Endothelial cell of umbilical vein (primary cell): ENCODE measurements at regions not wholly inside any gene's neighbourhood (a gene's known extent, or its start where the extent isn't known, plus 50 kb on each side); places are given as distances from the start of the nearest gene placed in this dataset.

Source experiments
- BruUV-seq: library from RNA; stranded (reverse); fragments of 400-500 nt; replicated peaks from 2 replicates; lab custom pipeline; 2021; lab: Mats Ljungman, UMichigan
- CTCF ChIA-PET: fragments of 300-600, 350-600 bp; sonication (Branson Sonifier 250); formaldehyde crosslinking; loops from one replicate; lab custom pipeline; 2021; ENCODE audit warnings: antibody characterized with exemption, inconsistent platforms; lab: Charles Lee
- POLR2A ChIA-PET: fragments of 300-600, 350-600 bp; sonication (Branson Sonifier 250); formaldehyde crosslinking; loops from one replicate; lab custom pipeline; 2021; ENCODE audit warnings: antibody characterized with exemption, inconsistent platforms; lab: Charles Lee
- DNase-seq: peaks from one replicate; pipeline ENCODE4 v3.0.0-alpha.2; 2011; ENCODE audit warnings: low read depth, low spot score
- FAIRE-seq: peaks from 2 replicates; lab custom pipeline; 2011; peaks lifted over from hg19 to GRCh38; lab: Jason Lieb, UNC
- H2AFZ ChIP-seq: 2 replicates; pipeline ENCODE4 v1.6.0; 2012; ENCODE audit warnings: low read depth, low read length, control low read depth, inconsistent platforms
- H3K27ac ChIP-seq: 2 replicates; pipeline ENCODE4 v1.5.1; 2011; ENCODE audit warnings: low read depth, mild to moderate bottlenecking, control low read depth, low read length, moderate library complexity; ENCODE audit not compliant: insufficient read depth
- H3K27me3 ChIP-seq, 2 experiments: 2 replicates each; pipeline versions ENCODE4 v1.6.0 to v1.6.1; 2011; ENCODE audit warnings: low read length in 2 of 2, mixed read lengths in 1 of 2; ENCODE audit not compliant: control insufficient read depth in 2 of 2, insufficient read depth in 2 of 2
- H3K36me3 ChIP-seq, 2 experiments: 2 replicates in 1 of 2; 3 replicates in 1 of 2; pipeline ENCODE4 v1.5.1; 2011; ENCODE audit warnings: low read length in 2 of 2, mild to moderate bottlenecking in 1 of 2, moderate library complexity in 1 of 2; ENCODE audit not compliant: control insufficient read depth in 2 of 2, insufficient read depth in 2 of 2; ENCODE audit errors: extremely low read depth in 1 of 2
- H3K4me1 ChIP-seq: 3 replicates; pipeline ENCODE4 v1.5.1; 2011; ENCODE audit warnings: mild to moderate bottlenecking, low read length; ENCODE audit not compliant: control insufficient read depth, insufficient read depth; ENCODE audit errors: extremely low read depth
- H3K4me2 ChIP-seq: 2 replicates; pipeline ENCODE4 v1.6.1; 2011; ENCODE audit warnings: low read length, control low read depth, mixed read lengths; ENCODE audit not compliant: insufficient read depth
- H3K4me3 ChIP-seq, 3 experiments: fragments of 200-600 bp in 1 of 3; sonication (generic), shearing (Covaris generic) in 1 of 3; replicated peaks in 1 of 3; 2 replicates each; pipeline ENCODE4 v1.5.1; 2011 to 2016; ENCODE audit warnings: control low read depth in 3 of 3, low read length in 3 of 3, mild to moderate bottlenecking in 2 of 3, inconsistent platforms in 1 of 3, low read depth in 1 of 3, moderate library complexity in 1 of 3; ENCODE audit not compliant: insufficient read depth in 1 of 3
- H3K79me2 ChIP-seq: 2 replicates; pipeline ENCODE4 v1.6.0; 2012; ENCODE audit warnings: low read length, inconsistent platforms; ENCODE audit not compliant: control insufficient read depth, insufficient read depth
- H3K9ac ChIP-seq: replicated peaks from 2 replicates; pipeline ENCODE3; 2011; ENCODE audit warnings: low read length, control low read depth; ENCODE audit not compliant: insufficient read depth; ENCODE audit errors: extremely low read depth
- H3K9me1 ChIP-seq: replicated peaks from 3 replicates; pipeline ENCODE4 v1.6.0; 2011; ENCODE audit warnings: mild to moderate bottlenecking, low read length; ENCODE audit not compliant: control insufficient read depth, insufficient read depth; ENCODE audit errors: extremely low read depth
- H3K9me3 ChIP-seq: replicated peaks from 2 replicates; pipeline ENCODE4 v1.5.1; 2012; ENCODE audit warnings: low read length, inconsistent platforms; ENCODE audit not compliant: control insufficient read depth, insufficient read depth
- H4K20me1 ChIP-seq: replicated peaks from 2 replicates; pipeline ENCODE3; 2011; ENCODE audit warnings: mild to moderate bottlenecking, low read length; ENCODE audit not compliant: control insufficient read depth, insufficient read depth; ENCODE audit errors: extremely low read depth
- CTCF ChIP-seq, 2 donors: IDR thresholded peaks; 1 replicate in 1 of 2; 2 replicates in 1 of 2; pipeline ENCODE4 v1.5.1; 2011; ENCODE audit warnings: low read length in 2 of 2, mild to moderate bottlenecking in 2 of 2, moderate library complexity in 2 of 2, control low read depth in 1 of 2, inconsistent platforms in 1 of 2, low read depth in 1 of 2; ENCODE audit not compliant: insufficient read depth in 1 of 2; ENCODE audit errors: extremely low read depth in 1 of 2
- EZH2 ChIP-seq: IDR thresholded peaks from 2 replicates; pipeline ENCODE4 v1.6.1; 2012; ENCODE audit warnings: borderline replicate concordance, low read depth, mild to moderate bottlenecking, moderate library complexity, low read length, inconsistent platforms; ENCODE audit not compliant: severe bottlenecking
- FOS ChIP-seq: IDR thresholded peaks from 2 replicates; pipeline ENCODE4 v1.6.1; 2011; ENCODE audit warnings: mild to moderate bottlenecking, low read length, moderate library complexity, borderline replicate concordance; ENCODE audit not compliant: insufficient read depth
- GATA2 ChIP-seq: IDR thresholded peaks from 2 replicates; pipeline ENCODE4 v1.7.0; 2011; ENCODE audit warnings: low read depth, mild to moderate bottlenecking, moderate library complexity, mixed read lengths, low read length; ENCODE audit not compliant: insufficient read length, insufficient read depth
- JUN ChIP-seq: IDR thresholded peaks from 2 replicates; pipeline ENCODE4 v1.6.1; 2011; ENCODE audit warnings: borderline replicate concordance, low read depth; ENCODE audit not compliant: insufficient read length, insufficient read depth
- MAX ChIP-seq: IDR thresholded peaks from 2 replicates; pipeline ENCODE4 v1.6.1; 2011; ENCODE audit not compliant: insufficient read depth, insufficient read length
- MYC ChIP-seq: IDR thresholded peaks from one replicate; pipeline ENCODE4 v1.6.1; 2011; ENCODE audit warnings: mild to moderate bottlenecking, low read depth, low read length
- POLR2A ChIP-seq: IDR thresholded peaks from 2 replicates; pipeline ENCODE4 v1.6.1; 2012; ENCODE audit warnings: low read depth, mild to moderate bottlenecking, control low read depth, low read length
- POLR2AphosphoS5 ChIP-seq: IDR thresholded peaks from 2 replicates; pipeline ENCODE4 v1.6.1; 2012; ENCODE audit warnings: low read depth, mild to moderate bottlenecking, control low read depth, low read length, moderate library complexity; ENCODE audit not compliant: insufficient read depth
- dilution Hi-C: fragments of 300-500 bp; cut with MboI; formaldehyde crosslinking; loops from one replicate; pipeline ENCODE4 v1.15.0; 2019; ENCODE audit warnings: low sequenced_read_pairs; ENCODE audit not compliant: extremely low pct_ligation_motif_present
- intact Hi-C: fragments of 100-400 bp; cut with micrococcal nuclease; formaldehyde crosslinking; loops from one replicate; pipeline ENCODE4 v1.10.0; 2022

GRCh38 chr2:75309596-75310463 is 110.5 kb upstream of the TACR1 start:
- no peaks in the 10 kb centered on the region for H3K36me3 ChIP-seq
- H3K27me3 ChIP-seq = no peaks in the 10 kb centered on the region
- DNase-seq (no peak), FAIRE-seq (no peak)
- no peak overlapping the region for H3K4me2 ChIP-seq
- no peak overlapping the region for H3K27ac ChIP-seq
- H4K20me1 ChIP-seq = no peaks in the 10 kb centered on the region
- H3K79me2 ChIP-seq = no peaks in the 10 kb centered on the region
- intact Hi-C loops = no loop called here
- no peak overlapping the region for H3K9ac ChIP-seq
- TF ChIP-seq CTCF (IDR thresholded peaks at IDR 0.05; ENCODE audit: extremely low read depth in 1 of 2, insufficient read depth in 1 of 2, low read depth in 1 of 2, low read length in 2 of 2) (no peak), MAX (no peak), FOS (no peak), MYC (no peak), POLR2A (no peak), GATA2 (no peak), EZH2 (no peak), POLR2AphosphoS5 (no peak), JUN (no peak)
- ChIA-PET CTCF (no interaction called here), POLR2A (no interaction called here)
- no peaks in the 10 kb centered on the region for H3K9me1 ChIP-seq
- no peaks in the 10 kb centered on the region for H3K4me1 ChIP-seq
- H3K9me3 ChIP-seq = no peaks in the 10 kb centered on the region
- dilution Hi-C loops = no loop called here
- H3K4me3 ChIP-seq = no peak overlapping the region
- no TSS peak for BruUV-seq
- H2AFZ ChIP-seq = no peak overlapping the region
